ENCODE measurements at regions not wholly inside any gene's neighbourhood (a gene's known extent, or its start where the extent isn't known, plus 50 kb on each side); places are given as distances from the start of the nearest gene placed in this dataset.

DNA sequence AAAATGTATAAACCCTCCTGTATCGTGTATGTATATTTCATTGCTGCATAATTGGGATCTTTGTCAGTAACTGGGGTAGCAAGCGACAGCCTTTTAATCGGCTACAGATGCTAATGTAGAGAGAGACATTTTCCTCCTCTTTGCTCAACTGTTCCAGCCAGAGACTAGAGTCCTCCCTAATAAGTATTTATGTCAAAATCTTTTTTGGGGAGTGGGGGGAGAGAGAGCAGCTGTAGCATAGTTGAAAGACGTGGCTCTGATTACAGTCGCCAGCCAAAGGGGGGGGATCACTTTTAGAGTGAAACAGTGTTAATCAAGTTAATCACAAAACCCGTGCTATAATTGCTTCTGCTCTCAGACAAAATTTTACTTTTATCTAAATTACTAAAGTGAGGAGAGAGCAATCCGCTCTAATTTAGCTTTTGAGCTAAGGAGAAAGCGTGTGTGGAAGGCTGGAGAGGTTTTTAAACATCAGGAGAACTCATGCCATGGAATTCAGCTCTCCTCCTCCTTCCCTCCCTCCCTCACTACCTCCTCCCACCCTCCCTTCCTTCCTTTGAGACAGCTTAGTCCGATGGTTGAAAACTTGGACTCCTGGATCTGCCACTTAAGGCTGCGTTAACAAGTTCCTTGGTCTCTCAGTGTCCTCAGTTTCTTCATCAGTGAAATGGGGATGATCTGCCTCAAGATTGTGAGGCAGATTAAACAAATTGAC lies 87.3 kb upstream of the ZNF618 start:
- DNase-seq: no peak

DNA sequence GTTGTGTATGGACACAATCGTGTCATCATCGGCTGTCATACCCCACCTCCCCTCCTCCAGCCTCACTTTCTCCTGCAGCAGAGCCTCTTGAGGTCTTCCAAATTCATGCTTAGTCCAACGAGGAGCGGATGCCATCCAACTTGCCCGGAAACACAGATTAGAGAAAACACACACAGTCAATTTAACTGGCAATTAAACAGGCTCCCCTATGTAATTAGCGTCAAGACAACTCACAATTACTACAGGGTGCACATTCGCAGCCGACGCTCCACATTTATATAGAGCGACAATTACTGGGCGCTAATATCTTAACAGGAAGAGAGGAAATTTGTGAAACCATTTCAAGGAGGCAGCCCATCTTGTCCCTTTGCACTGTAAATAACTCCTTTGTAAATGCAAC lies 86.0 kb upstream of the ZNF618 start:
- no peak for DNase-seq

DNA sequence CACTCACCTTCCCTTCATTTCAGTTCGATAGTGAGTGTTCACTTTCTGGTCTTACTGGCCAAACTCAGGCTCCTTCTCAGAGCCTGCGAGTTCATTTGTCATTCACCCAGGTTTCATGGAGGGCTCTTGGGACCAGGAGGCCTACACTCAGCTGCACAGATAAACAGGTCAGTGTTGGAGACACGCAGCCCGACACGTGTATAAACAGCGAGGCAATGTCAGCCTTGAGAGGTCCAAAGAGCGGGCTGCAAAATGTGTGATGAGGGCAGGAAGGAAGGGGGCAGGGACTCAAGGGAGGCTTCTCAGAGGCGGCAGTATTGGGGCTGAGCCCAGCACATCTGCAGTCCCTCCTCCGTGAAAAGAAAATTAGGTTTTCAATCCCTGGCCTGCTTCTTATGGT lies 82.6 kb upstream of the ZNF618 start:
- no peak for DNase-seq

DNA sequence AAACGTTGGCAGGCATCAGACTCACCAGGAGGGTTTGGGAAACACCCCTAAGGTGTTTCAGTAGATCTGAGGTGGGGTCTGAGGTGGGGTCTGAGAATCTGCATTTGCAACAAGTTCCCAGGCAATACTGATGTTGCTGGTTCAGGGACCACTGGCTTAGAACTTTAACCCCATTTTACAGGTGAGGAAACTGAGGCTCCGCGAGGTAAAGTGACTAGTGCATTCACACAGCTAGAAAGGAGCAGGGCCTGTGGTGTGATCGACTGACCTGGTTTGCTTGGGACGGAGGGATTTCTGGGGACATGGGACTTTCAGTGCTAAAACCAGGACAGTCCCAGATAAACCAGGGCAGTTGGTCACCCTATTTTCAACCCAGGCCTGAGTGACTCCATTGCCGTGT lies 81.4 kb upstream of the ZNF618 start:
- no peak for DNase-seq

DNA sequence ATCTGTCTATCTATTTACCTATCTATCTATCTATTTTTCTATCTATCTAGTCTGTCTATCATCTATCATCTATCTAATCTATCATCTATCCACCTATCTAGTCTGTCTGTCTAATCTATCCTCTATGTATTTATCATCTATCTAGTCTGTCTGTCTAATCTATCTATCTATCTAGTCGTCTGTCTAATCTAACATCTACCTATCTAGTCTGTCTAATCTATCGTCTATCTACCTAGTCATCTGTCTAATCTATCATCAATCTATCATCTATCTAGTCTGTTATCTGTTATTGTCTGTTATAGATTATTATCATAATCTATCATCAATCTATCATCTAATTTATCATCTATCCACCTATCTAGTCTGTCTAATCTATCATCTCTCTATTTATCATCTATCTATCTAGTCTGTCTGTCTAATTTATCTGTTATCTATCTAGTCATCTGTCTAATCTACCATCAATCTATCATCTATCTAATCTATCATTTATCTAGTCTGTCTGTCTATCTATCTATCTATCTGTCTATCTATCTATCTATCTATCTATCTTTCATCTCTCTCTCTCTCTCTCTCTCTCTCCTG lies 80.2 kb upstream of the ZNF618 start:
- DNase-seq: no peak

DNA sequence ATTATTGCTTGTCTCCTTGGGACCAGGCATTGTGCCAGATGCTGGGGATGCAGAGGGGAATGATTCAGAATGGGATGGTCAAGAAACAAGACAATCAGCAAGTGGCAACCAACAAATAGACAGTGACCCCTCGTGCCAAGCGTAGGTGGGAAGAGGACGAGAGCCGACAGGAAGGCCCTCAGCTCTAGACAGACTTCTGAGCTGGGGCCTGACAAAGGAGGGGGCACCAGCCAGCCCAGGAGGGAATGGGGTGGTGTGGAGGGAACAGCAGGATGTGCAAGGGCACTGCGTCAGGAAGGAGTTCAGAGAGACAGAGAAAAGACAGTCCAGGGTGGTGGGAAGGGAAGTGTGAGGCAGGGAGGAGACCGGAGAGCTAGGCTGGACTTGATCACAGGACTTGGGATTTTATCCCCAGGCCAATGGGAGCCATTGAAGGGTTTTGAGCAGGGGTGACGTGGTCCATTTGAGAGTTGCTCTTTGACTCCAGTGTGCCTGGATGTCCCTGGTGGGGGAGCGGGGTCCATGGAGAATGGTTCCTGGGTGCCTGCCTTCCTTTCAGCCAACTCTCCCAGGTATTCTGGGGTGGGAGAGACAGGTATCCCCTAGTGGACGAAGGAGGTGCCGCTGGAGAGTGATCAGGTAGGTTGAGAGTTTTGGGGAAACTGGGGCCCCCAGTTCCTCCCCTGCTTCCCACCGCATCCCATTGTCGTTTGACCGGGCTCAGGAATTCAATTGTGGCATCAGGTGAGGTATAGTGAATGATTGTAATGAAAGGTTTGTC lies 79.3 kb upstream of the ZNF618 start:
- no peak for DNase-seq

DNA sequence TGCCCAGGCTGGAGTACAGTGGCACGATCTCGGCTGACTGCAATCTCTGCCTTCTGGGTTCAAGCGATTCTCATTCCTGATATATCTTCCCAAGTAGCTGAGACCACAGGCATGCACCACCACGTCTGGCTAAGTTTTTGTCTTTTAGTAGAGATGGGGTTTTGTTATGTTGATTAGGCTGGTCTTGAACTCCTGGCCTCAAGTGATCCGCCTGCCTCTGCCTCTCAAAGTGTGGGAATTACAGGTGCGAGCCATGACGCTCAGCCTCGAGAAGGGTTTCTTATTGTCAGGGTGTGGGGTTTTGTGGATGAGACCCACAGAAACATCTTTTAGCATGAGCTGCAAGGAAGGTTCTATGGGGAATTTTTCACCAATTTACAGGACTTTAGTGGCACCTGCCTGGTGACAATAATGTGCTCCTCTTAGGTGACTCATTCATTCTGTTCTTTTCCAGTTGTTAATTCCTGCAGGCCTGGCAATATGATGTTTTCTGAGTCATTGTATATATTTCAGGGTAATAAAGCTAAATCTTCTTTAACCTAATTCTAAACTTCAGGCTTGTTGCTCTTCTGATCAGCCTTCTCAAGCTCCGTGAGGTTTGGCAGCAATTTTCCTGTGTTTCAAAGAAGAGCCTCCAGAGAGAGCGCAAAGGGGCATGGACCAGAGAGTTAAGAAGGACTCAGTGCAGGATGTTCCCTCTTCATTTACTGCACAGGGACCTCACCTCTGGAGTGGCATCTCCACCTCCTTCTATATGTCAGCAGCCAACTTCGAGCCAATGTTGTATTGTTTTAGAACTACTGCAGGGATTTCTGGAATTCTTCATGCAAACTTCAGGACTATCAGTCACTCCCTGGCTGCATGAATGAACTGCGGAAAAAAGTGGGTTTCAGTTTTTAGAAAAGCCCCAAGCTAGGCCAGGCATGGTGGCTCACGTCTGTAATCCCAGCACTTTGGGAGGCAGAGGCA lies 77.8 kb upstream of the ZNF618 start:
- no peak for DNase-seq

DNA sequence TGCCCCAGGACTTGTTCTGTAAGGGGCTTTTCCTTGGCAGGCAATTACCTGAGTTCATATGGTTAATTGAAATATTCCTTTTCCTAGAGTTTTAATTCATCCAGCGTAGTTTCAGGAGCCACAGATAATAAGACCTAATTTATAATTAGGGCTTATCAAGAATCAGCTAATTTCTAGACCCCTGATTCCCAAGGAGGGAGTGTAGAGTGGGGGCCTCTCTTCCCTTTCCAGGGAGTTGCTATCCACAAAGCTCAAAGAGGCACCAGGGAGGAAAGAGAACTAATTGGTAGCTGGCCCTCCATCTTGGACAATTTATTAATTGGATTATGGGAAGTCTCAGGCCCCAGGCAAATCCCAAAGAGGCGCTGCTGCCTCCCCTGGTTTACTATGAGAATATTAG lies 75.8 kb upstream of the ZNF618 start:
- DNase-seq: no peak

DNA sequence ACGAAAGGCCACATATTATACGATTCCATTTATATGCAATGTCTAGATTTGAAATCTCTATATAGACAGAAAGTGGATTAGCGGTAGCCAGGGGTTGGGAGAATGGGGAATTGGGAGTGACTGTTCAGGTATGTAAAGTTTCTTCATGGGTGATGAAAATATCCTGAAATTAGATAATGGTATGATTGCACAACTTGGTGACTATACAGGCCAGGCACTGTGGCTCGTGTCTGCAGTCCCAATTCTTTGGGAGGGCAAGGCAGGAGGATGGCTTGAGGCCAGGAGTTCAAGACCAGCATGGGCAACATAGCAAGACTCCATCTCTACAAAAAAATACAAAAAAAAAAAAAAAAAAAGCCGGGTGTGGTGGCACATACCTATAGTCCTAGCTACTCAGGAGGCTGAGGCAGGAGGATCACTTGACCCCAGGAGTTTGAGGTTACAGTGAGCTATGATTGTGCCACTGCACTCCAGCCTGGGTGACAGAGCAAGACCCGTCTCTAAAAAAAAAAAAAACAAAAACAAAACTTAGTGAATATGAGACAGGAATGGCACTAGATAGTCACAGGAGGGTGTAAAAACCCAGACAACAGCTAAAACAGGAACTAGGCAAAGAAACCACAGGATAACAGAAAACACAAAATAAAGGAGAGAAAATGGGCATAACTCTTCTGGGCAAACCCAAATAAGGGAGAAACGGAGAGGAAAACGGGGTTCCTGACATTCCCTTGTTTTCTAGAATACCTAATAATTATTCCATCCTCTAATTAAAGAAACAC lies 72.1 kb upstream of the ZNF618 start:
- DNase-seq: no peak

DNA sequence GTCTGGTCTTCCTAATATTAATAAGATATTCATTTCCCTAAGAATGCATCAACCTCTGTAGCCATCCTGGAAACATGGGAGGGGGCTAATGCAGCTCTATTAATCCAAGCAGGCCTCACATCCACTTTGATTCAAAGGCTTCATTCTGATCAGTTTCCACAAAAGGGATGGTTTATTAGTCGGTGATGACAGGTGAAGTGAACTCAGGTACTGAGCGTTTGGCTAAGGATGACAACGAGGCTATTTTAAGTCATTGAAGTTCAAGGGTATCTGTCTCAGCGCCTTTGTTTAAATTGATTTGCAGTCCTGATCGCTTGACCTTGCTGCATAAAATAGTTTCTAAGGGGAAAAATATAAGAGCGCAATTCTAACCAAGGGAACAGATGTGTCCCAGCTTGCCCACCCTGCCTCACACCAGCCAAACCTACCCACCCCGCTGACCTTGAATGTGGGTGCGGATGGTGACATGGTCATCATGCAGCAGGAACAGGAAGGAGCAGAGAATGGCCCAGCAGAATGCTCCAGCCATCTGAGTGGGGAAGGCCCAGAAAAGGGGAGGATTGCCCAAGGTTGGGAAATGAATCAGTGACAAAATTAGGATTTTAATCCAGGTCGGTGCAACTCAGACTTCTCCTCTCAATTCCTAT lies 70.5 kb upstream of the ZNF618 start:
- DNase-seq: no peak

DNA sequence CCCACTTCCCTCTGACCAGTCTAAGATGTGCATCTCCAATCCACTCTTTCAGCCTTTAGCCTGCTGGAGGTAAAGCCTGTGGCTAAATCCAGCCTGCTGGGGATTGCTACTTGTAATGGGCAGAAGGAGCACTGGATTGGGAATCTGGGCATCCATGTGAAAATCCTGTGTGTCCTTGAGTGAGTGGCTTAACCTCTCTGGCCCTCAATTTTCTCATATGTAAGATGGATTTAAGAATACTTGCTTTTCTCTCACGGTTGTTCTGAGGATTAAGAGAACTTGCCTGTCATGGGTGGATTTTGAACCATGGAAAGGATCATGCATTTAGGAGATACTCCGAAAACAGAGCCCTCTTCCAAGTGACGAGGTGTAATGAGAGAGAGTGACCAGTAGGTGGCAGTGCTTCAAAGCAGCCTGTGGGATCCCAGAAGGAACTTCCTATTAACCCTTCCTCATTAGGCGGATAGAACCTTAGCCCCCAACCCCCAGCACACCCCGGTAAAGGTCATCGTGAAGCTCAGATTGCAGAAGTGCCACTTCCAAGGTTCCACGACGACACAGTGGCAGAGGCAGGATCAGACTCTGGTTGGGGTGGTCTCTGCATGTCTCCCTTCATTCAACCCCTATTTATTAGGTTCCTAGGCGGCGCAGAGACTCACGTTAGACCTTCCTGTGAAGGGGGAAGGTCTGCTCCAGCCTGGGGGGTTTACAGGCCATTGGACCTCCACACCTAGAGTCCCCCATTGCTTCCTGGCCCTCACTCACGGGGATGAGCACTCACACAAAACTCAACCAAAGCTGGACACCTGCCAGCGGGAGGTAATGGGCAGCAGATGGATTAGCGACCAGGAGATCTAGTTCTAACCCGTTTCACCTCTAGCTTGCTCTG lies 68.7 kb upstream of the ZNF618 start:
- peak in 1 of 5 experiments; percentile 29 for DNase-seq

DNA sequence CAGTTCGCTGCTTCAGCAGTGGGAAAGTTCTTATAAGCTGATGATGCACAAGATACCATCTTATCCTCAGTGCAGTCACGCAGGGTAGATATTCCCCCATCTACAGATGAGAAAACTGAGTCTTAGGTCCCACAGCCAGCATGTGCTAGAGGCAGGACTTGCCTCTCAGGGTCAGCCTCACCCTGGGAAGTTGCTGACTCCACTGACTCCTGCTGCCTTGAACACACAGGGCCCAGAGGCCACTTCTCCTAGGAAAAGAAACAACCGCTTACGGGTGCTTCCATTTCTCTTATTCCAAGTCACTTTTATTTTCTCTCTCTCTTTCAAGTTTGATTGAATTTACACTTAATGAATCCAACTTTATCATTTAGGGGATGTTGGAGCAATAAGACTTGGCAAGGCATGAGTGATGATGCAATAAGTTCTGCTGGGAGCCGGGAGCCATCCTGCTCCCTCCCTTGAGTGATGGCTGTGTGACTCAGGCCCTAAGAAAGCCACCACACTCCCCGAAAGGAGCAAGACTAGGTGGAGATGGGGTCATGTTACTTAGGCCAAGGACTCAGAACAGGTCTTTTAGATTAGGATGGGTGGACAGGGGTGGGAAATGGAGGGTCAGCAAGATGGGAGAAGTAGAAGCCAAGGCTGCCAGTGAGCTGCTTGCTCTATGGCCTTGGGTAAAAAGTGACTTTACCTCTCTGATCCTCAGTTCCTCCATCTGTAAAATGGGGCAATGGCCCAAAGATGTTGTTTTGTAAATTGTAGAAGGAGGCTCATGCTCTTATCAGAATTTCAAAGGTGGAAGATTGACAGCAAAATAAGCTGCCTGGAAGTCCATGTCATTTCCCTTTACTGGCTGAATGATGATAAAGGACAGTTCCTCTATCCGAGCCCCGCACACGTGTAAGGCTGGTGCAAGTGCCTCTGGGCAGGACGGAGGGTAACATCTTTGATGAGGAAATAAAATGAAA lies 67.4 kb upstream of the ZNF618 start:
- no peak for DNase-seq

DNA sequence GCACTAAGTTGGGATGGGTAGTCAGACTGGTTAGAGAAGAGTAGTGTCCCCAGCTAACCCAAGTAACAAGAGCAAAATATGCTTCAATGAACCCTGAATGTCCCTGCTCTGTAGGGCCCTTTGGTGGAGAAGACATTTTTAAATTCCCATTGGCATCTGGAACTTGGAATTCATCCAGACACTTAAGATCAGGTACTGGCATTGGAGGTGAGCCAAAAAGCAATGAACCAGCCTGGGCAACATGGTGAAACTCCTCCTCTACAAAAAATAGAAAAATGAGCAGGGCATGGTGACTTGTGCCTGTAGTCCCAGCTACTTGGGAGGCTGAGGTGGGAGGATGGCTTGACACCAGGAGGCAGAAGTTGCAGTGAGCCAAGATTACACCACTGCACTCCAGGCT lies 58.9 kb upstream of the ZNF618 start:
- no peak for DNase-seq

DNA sequence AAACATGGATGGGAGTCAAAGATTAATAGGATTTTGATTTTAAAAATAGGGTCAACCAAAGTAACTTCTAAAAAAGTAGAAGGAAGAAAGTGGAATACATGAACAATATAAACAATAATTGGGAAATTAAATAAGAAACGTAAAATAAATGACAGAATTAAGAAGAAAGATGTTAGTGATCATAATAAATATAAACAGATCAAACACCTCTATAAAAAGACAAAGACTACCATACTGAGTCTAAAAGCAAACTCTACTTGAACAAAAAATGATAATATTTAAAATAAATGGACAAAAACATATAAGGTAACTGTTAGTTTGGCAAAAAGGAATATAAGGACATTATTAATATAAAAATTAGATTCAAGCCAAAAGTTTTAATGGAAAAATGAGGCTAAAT lies 57.7 kb upstream of the ZNF618 start:
- no peak for DNase-seq

DNA sequence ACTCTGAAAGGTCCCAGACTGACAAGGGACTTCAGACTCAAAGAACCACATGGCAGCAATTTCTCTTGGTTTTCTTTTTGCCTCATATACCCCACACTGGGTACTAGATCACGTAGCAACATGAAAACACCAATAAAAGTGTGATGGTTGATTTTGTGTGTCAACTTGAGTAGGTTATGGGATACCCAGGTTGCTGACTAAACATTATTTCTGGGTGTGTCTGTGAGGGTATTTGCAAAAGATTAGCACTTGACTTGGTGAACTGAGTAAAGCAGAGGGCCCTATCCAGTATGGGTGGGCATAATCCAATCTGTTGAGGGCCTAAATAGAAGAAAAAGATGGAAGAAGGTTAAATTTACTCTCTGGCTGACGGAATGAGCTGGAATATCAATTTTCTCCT lies 53.8 kb upstream of the ZNF618 start:
- no peak for DNase-seq

DNA sequence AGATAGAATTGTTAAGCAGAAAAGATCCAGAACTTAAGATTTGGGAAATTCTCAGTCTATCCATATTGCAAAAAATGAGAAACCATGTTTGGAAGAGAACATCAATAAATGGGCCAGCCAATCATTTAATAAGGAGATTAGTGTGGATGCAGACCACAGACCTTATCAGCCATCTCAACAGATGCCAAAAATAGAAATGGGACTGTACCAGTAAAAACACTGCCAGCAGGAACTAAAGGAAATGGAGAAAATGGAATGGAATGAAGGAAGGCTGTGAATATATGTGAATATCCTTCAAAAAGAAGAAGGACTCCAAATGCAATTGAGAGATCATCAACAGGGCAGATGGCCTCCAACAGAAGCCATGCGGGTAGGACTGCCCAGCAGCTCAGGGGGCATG lies 52.7 kb upstream of the ZNF618 start:
- no peak for DNase-seq
